HG02973 (cell line): ENCODE measurements at regions not wholly inside any gene's neighbourhood (a gene's known extent, or its start where the extent isn't known, plus 50 kb on each side); places are given as distances from the start of the nearest gene placed in this dataset.
A peak's percentile ranks its signal among the peaks of the same experiment; 100 is the strongest.
"Not testable (repeated sequence)": the region's sequence is repeated elsewhere in the genome, so short reads cannot be mapped to it uniquely, and the experiment has no call there.

Experiments used
- ATAC-seq: cut with Tn5 transposase; IDR thresholded peaks from one replicate; pipeline ENCODE4 v1.9.1; 2021; ENCODE audit warnings: moderate library complexity; ENCODE audit not compliant: unreplicated experiment

DNA sequence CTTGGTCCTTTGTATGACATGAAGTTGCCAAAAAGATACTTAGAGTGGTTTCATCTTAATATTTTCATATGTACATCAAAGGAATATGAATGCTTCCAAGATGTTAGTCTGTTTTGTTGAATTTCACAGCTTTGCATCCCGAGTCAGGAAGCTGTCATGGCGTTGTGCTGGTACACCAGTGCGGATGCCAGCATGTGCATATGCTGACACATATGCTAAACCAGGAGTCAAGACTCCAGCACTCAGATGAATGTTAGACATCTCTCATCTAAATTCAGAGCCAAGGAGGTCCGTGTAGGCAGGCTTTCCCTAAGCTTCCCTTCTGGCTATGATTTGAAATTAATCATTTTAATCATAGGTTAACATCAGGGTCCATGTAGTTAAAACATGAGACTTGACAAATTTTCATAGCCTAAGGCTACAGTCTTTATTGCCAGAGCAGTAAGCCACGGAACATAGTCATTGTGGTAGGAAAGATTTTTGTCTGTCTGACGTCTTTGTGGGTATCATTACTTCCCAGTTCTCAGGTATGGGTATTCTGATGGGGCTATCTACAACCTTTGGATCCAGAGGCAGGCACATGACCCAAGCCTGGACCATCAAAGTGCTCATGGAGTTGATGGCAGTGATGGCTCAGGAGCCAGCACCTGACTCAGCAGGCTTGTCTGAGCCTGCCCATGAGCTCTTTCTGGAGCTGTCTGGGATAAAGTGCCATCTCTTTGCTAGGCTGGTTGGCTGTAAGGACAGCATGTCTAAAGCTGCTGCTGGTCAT lies 246.1 kb downstream of the KCNRG start:
- no peak for ATAC-seq

DNA sequence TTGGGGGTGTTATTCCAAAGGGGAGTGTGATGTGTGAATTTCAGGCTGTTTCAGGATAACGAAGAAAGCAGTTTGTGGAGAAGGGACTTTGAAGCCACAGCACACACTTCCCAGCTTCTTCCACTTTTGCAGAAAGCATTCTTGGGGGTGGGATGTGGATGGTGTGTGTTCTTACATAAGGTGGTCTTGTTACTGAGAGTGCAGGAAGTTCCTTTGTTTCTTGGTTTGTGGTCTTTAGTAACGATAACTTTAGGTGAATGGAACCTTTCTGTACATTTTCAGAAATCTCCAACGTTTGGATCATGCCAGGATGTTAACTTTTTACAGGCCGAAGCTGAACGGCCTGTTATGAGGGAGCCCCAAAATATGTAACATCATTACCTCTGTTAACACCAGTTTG lies 251.8 kb downstream of the KCNRG start:
- no peak for ATAC-seq

DNA sequence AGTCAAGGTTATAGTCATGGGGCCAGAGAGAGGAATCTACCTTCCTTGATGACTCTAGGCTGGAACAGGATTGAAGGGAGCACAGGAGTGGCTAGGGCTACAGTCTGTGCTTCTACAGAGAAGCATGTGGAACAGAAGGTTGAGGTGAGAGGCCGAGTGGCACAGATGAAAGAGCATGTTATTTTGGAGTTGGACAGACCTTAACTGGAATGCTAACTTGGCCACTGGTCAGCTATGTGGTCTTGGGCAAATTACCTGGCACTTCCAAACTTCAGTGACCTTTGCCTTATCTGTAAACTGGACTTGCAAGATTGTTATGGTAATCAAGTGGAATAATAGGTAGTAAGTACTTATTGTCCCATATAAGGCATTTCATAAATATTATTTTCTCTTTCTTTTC lies 252.7 kb downstream of the KCNRG start:
- ATAC-seq = no peak

DNA sequence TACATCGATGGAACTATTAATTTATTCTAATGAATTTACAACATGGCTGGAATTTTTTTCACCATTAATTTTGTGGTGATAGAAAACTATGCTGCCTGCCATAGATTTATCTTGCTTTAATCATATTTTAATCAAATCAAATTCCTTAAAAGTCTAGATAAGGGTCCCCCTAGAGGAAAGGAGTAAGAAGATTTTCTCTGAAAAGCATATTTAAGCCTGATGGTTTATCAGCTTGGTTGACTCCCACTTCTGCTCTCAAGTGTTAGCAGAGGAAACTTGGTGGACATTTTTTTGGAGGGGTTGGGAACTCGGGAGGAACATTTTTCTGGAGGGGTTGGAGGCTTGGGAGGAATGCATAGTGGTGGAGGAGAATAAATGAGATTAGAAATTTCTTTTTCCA lies 253.3 kb downstream of the KCNRG start:
- ATAC-seq = no peak

DNA sequence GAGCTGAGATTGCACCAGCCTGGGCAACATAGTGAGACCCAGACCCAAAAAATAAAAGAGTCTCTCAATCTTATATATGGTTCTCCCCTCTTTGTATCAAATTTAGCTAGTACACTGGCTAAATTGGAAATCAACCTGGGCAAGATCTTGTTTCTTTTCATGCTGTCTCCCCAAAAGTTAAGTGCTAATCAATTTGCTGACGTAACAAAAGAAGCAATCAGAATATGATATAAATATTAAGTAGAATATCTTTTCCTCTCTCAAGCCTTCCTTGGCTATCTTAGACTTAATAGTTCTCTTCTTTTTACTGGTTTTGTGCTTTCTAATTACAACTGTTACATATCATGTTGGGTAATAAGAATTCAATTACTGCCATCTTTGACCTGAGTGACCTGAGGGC lies 258.9 kb downstream of the KCNRG start:
- ATAC-seq = no peak

DNA sequence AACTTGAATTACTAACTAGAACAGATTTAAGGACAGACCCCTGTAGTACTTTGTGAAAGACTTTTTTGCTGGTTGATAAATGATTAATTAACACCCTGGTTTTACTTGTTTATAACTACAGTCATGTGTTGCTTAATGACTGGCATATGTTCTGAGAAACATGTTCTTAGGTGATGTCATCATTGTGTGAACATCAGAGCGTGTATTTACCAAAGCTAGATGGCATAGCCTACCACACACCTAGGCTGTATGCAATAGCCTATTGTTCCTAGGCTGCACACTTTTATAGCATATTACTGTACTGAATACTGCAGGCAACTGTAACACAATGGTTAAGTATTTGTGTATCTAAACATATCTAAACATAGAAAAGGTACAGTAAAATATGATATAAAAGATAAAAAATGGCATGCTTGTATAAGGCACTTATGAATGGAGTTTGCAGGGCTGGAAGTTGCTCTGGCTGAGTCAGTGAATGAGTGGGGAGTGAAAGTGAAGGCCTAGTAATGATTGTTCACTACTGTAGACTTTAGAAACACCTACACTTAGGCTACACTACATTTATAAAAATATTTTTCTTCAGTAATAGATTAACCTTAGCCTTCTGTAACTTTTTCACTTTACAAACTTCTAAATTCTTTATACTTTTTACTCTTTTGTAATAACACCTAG lies 260.3 kb downstream of the KCNRG start:
- ATAC-seq = no peak

DNA sequence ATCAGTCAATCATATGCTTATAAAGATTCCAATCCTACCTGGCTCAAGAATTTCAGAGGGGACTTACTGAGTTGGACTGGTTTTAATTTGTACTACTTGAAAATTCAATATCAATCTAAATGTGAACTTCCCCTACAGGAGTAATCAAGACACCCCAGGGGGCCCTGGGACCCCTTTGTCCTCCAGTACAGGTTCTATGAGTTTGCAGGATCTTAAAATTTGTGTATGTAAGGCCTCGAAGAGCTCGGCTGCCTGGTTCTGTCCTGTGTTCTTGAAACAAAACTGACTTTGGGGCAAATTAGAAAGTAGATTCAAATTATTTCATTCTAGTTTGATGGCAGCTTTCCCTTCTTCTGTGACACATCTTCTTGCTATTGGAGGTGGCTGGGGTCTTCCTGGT lies 261.3 kb downstream of the KCNRG start:
- no peak for ATAC-seq

DNA sequence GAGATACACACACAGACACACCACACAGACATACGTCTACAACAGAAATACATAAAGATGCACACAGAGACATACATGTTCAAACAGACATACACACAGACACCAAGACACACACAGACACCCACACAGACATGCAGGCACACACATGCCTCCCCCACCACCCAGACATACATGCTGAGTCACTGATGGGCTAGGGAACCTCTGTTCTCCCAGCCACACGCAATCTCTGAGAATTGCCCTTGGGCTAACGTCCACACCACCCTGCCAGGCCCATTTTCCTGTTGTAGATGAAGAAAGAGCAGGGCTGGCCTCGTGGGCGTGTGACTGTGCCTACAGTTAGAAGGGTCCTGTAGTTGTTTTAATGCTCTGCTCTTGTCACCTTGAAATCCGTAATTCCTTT lies 261.9 kb downstream of the KCNRG start:
- ATAC-seq = no peak

DNA sequence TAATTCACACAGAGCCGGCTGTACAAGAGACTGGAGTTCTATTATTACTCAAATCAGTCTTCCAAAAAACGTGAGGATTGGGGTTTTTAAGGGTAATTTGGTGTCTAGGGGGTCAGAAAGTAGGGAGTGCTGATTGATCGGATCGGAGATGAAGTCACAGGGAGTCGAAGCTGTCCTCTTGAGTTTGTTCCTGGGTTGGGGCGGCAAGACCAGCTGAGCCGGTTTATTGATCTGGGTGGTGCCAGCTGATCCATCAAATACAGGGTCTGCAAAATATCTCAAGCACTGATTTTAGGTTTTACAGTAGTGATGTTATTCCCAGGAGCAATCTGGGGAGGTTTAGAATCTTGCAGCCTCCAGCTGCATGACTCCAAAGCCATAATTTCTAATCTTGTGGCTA lies 262.7 kb downstream of the KCNRG start:
- no peak for ATAC-seq

DNA sequence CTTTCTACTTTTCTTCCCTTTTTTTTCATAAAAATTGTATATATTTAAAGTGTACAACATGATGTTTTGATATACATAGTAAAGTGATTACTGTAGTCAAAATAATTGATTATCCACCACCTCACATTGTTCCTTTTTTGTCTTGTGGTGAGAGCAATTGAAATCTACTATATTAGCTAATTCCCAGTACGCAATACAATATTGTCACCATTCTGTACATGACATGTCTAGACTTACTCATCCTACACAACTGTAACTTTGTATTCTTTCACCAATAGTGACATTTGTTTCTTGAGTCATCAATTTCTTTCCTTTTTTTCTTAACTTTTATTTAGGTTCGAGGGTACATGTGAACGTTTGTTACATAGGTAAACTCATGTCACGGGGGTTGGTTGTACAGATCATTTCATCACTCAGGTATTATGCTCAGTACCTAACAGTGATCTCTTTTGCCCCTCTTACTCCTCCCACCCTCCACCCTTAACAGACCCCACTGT lies 265.2 kb downstream of the KCNRG start:
- no peak for ATAC-seq

DNA sequence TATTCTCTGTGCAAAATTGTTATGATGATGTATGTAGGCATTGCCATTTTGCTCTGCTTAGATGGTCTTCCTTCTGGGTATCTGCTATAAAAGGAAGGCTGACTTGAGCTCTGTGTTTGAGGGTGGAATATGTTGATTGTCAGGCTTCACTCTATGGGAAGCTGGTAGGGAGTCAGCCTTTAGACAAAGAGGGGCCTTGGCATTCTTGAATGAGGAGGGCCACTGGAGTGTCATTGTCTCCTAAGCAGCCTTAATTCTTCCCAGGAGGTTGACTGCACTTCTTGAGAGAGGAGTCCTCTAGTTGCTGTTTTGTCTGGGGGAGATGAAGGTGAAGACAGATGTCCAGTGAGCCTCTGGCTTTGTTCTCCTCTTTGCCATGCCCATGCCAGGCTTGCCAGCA lies 266.8 kb downstream of the KCNRG start:
- ATAC-seq = no peak

DNA sequence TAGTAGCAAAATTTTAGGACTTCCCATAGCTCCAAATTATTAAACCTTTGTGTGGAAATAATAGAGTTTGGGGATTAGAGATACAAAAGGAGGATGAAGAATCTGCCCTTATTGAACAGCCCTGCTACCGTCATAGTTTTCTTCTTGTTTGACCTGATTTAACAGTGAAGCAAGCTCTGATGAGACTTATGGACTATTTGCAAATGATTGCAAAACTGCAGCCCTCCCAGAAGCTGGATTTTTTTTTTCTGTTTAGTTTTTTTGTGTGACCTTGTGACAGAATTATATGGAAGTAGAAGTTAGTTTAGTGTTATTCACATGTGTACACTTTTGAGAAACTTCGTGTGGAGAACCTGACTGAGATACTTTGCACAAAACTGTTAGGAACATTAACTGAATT lies 267.8 kb downstream of the KCNRG start:
- no peak for ATAC-seq

DNA sequence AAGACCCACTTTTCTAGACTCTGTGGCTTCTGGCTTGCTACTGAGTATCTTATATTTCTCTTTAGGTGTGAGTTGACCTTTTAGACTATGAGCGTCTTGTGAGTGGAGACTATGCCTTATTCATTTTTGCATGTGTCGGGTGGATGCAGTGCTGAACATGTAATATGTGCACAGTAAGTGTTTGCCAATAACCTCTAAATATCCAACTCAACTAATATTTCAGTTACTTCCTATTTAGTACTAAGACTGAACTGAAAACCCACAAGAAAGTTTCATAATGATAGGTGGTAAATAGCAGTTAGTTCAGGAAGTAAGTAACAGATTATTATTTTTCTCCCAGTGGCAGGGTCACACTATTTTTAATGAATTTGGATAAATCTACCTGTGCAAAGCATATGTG lies 269.3 kb downstream of the KCNRG start:
- ATAC-seq = peak; percentile 81

DNA sequence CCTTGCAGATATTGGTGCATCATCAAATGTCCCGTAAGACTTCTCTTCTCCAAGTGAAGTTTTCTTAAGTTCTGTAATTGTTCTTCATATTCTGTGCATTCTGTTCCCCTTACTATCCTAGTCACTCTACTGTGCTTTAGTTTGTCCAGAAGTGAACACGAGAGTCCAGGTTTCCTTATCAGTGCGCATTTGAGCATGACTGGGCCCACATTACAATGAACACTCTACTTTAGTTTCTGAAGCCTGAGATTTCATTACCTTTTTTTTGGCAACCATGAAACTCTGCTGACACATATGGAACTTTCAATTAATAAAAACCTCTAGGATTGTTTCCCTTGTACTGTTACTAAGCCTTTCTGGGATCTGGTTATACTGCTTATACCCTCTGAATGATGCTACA lies 270.0 kb downstream of the KCNRG start:
- no peak for ATAC-seq

DNA sequence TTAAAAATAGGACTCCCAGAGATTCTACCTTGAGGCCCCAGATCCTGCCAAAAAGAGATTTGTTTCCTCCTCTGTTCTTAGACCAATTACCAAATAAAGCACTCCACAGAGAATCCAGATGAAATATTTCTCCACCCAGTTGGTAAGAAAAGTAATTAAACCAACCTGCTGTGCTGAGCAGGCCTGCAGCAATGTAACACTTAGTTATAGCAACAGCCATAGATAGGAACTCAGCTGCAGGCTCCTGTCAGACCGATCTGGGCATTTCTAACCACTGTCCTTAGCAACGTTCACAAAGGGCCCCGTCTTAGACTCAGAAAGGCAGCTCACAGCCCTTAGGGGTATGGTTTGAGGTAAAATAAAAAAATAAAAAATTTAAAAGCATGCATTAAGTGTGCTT lies 271.1 kb downstream of the KCNRG start:
- ATAC-seq = no peak

DNA sequence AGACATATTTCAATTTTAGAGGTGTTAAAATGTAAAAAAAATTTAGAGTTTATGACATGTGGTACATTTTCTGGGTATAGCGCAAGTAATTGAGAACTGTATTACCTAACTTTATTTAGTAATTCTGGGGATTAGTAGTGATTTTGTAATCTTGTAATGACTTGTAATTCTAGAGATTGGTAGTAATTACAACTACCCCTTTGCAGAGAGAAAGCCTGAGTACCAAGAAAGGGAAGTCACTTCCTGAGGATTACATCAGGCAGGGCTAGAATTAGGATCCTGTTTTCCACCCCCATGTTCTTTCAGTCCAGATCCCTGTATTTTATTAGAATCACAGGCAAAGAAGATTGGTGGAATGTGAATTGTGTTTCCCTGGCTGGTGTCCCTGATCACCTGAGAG lies 274.9 kb downstream of the KCNRG start:
- ATAC-seq = no peak

DNA sequence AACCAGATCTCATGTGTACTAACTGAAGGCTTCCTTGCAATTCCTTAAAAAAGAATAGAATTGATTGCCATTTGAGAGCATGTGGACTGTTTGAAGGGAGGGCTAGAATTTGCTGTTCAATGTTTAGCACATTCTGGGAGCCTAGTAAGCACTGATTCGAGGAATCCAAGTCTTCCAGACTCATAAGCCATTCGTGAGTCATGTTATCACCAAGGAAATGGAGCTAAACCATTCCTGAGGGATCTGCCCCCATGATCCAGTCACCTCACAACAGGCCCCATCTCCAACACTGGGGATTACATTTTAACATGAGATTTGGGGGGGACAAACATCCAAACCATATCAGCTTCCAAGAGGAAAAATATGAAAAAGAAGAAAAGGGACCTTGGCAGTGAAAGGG lies 276.4 kb downstream of the KCNRG start:
- ATAC-seq = no peak

DNA sequence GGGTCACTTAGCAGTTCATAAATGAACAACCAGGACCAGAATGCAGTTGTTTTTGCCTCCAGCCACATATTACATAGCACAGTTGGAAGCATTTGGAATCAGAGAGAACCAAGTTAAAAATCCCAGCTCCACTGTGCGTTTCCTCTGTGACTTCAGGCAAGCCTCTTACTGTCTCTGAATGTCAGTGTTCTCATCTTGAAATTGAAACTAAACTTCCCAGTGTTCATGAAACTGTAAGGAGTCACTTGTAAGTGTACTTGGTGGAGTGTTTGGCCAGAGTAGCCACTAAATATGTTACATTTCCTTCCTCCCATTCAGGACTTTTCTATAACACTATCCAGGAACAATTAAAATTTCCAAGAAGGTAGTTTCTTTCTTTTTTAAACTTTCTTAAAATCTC lies 276.8 kb downstream of the KCNRG start:
- ATAC-seq = no peak

DNA sequence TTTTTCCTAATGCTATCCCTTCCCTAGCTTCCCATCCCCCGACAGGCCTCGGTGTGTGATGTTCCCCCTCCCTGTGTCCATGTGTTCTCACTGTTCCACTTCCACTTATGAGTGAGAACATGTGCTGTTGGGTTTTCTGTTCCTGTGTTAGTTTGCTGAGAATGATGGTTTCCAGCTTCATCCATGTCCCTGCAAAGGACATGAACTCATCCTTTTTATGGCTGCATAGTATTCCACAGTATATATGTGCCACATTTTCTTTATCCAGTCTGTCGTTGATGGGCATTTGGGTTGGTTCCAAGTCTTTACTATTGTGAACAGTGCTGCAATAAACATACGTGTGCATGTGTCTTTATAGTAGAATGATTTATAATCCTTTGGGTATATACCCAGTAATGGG lies 279.2 kb downstream of the KCNRG start:
- not testable (repeated sequence) for ATAC-seq

DNA sequence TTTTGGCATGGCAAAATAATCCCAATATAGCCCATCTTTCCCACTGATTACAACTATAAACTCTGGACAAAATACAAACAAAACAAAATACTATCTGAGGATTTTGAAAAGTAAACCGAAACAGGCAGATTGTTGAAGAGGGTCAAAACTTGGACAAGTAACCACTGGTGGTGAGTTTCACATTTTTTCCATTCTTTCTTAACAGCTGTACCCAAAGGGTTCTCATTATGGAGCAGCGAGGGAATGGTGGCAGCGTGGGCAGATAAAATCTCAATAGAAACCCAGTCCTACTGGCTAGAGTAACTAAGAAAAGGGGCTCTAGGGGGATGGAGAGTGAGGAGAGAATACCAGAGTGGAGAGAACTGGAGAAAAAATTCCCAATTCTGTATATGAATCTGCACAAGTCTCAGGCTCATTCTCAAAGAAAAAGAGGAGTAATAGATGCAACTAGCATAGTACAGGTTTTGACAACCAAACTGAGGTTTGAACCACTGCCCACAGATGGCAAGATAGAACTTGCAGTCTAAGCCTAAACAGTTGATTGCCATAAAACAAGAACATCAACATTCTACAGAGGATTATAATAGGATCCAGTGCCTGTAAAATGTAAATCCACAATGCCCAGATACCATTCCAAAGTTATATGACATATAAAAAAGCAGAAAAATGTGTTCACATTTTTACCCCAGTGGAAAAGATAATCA lies 284.5 kb downstream of the KCNRG start:
- no peak for ATAC-seq

DNA sequence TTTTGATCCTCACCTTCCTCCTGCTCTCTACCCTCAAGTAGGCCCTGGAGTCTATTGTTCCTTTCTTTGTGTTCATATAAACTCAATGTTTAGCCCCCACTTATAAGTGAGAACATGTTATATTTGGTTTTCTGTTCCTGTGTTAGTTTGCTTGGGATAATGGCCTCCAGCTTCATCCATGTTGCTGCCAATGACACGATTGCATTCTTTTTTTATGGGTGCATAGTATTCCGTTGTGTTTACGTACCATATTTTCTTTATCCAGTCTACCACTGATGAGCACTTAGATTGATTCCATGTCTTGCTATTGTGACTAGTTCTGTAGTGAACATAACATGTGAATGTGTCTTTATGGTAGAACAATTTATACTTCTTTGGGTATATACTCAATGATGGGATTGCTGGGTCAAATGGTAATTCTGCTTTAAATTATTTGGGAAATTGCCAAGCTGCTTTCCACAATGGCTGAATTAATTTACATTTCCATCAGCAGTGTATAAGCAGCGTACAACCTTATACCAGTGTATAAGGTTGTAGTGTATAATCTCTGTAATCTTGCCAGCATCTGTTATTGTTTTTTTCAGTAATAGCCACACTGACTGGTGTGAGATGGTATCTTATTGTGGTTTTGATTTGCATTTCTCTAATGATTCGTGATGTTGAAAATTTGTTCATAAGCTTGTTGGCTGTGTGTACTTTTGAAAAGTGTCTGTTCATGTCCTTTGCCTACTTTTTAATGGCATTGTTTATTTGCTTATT lies 288.9 kb downstream of the KCNRG start:
- ATAC-seq = no peak
